LNCAP (cell line): ENCODE measurements at regions not wholly inside any gene's neighbourhood (a gene's known extent, or its start where the extent isn't known, plus 50 kb on each side); places are given as distances from the start of the nearest gene placed in this dataset.

Experiments
- CTCF ChIP-seq: fragments of 450-650 bp; IDR thresholded peaks from 2 replicates; pipeline ENCODE4 v1.5.1; 2017; ENCODE audit warnings: mild to moderate bottlenecking

GRCh38 chr15:66839506-66840112 is 137.6 kb downstream of the SMAD6 start:
- no peak for TF ChIP-seq CTCF

DNA sequence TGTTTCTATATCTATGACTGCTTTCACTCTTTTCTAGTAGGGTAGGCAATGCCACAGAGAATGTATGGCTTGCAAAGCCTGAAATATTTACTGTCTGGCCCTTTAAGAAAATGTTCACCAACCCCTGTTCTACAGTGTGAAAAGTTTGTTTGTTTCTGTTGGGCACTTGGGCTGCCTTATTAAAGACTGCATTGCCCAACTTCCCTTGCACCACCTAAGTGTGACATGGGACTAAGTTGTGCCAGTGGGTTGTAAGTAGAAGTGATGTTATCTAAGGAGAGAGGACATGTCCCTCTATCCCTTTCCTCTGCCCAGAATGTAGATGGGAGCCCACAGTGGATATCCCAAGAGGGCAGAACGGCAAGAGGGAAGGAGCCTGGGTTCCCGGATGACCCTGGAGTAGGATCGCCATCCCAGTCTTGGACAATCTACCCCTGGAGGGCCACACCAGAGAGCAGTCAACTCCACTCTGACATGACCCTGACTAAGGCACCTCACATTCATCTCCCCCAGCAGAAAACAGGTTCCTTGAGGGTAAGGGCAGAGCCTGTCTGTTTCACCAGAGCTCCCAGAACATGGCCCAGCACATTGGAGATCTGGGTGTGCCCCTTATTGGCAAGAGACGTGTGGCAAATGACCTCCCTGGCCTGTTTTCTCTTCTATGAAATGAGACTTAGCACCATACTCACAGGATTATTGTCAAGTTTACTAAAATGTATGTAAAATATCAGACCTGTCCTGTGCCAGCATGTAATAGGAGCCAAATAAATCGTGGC is 138.8 kb downstream of the SMAD6 start:
- TF ChIP-seq CTCF = no peak

GRCh38 chr15:66841953-66842681 is 140.1 kb downstream of the SMAD6 start:
- TF ChIP-seq CTCF = no peak

DNA sequence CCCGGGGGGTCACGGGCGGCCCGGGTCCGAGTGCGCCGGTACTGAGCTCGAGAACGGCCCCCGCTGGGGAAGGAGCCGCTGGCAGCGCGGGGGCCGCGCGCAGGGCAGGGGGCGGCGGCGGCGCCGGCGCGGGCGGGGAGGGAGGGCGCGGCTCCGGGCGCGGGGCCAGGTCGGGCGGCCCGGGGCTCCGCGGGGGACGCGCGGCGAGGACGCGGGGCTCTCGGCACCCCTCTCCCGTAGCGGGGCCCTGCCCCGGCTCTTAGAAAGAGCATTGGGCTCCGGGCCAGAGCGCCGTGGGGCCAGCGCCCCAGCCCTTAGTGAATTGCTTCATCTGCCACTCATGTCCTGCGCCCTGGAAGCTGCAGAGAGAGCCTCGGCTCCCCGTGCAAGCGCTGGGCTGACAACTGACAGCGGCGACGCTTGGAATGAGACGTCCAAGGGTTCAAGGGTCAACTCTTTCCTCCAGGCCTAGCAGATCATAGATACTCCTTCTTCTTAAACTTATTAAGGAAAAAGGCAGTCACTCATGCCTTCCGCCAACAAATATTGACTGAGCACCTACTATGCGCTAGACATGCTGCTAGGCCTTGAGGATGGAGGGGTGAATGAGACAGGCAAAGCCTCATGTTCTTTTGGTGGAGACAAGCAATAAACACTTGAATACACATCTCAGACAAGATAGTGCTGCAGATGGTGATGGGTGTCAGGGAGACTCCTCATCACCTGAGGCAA is 140.8 kb downstream of the SMAD6 start:
- TF ChIP-seq CTCF = no peak

- no peak for TF ChIP-seq CTCF
Observed at GRCh38 chr15:66843581-66843980, 141.5 kb downstream of the SMAD6 start.

DNA sequence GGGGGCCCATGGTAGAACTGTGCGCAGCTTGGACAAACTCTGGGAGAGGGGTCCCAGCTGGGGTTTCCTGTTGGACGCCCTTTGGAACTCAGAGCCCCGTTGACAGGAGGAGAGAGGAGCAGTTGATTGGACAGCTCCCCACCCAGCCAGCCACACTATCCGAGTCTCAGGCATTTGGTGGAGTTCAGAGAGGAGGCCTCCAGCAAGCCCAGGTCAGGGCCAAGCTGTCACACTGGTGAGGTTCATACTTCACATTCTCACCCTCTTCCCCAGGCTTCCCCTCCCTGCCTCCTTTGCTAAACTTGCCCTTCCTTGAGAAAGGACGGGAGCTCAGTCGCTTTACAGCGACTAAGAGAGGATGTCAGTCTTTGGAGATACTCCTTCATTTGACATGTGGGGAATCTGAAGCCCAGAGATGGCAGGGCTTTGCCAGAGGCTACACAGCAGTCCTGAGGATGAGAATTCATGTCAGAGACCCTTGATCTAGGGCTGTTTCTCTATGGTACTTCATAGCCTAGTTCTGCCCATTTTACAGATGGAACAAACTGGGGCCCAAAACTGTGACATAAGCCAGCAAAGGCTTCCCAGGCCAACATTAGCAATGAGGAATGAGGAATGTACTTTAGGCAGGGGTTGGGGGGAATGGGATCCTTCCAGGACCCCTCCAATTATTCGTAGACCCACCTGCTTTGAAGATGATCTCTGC is 142.2 kb downstream of the SMAD6 start:
- TF ChIP-seq CTCF = no peak

DNA sequence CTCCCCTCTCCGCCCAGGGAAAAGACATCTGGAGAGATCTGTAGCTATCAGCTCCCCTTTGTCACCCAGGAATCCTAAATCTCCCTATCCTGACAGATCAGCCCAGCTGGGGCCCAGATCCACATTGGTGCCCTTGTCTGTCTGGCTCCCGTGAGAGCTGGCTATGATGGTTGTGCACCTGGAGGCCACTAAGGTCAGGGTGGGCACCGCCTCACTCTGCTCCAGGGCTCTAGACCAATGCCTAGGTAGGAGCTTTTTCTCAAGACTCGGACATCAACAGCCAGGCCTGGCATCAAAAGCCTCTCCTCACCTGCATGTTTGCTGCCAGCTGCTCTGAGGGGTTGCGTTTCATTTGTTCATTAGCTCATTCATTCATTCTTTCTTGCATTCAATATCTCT is 142.7 kb downstream of the SMAD6 start:
- TF ChIP-seq CTCF = no peak
